ENCODE measurements at regions not wholly inside any gene's neighbourhood (a gene's known extent, or its start where the extent isn't known, plus 50 kb on each side); places are given as distances from the start of the nearest gene placed in this dataset.

GRCh38 chr4:57333684-57334083 lies 223.5 kb upstream of the IGFBP7 start:
- DNase-seq (ENCODE audit: low read depth) = no peak
- TF ChIP-seq, protein P1, sequence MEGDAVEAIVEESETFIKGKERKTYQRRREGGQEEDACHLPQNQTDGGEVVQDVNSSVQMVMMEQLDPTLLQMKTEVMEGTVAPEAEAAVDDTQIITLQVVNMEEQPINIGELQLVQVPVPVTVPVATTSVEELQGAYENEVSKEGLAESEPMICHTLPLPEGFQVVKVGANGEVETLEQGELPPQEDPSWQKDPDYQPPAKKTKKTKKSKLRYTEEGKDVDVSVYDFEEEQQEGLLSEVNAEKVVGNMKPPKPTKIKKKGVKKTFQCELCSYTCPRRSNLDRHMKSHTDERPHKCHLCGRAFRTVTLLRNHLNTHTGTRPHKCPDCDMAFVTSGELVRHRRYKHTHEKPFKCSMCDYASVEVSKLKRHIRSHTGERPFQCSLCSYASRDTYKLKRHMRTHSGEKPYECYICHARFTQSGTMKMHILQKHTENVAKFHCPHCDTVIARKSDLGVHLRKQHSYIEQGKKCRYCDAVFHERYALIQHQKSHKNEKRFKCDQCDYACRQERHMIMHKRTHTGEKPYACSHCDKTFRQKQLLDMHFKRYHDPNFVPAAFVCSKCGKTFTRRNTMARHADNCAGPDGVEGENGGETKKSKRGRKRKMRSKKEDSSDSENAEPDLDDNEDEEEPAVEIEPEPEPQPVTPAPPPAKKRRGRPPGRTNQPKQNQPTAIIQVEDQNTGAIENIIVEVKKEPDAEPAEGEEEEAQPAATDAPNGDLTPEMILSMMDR (conservative IDR thresholded peaks at IDR 0.05; ENCODE audit: low read depth, low read length) = no peak
- H3K4me3 ChIP-seq (ENCODE audit: low read depth, low read length) = no peak overlapping the region

DNA sequence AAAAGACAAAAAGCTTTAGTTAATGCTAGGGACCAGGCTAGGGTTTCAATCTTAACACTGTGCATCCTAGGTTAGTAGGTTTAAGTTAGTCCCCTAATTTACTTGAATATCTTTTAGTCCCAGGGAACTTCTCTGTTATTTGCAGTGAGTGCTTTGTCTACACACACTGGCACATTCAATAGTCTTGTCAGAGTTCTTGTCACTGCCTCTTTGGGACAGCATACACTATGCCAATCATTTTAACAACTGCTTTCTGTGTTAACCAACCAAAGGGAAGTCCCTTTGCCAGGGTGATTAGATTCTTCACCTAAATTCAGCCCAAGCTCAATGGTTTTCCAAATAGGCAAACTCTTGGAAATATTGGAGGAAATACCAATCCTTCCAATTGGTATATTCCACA lies 221.8 kb upstream of the IGFBP7 start:
- no peak for DNase-seq (ENCODE audit: low read depth)
- H3K4me3 ChIP-seq (ENCODE audit: low read depth, low read length) = no peak overlapping the region
- TF ChIP-seq, protein P1 (conservative IDR thresholded peaks at IDR 0.05; ENCODE audit: low read depth, low read length) = no peak

- H3K4me3 ChIP-seq (ENCODE audit: low read depth, low read length) = no peak overlapping the region
- DNase-seq (ENCODE audit: low read depth) = no peak
- TF ChIP-seq, protein P1 (conservative IDR thresholded peaks at IDR 0.05; ENCODE audit: low read depth, low read length) = no peak
These were observed 219.1 kb upstream of the IGFBP7 start for GRCh38 chr4:57329279-57329678.

DNA sequence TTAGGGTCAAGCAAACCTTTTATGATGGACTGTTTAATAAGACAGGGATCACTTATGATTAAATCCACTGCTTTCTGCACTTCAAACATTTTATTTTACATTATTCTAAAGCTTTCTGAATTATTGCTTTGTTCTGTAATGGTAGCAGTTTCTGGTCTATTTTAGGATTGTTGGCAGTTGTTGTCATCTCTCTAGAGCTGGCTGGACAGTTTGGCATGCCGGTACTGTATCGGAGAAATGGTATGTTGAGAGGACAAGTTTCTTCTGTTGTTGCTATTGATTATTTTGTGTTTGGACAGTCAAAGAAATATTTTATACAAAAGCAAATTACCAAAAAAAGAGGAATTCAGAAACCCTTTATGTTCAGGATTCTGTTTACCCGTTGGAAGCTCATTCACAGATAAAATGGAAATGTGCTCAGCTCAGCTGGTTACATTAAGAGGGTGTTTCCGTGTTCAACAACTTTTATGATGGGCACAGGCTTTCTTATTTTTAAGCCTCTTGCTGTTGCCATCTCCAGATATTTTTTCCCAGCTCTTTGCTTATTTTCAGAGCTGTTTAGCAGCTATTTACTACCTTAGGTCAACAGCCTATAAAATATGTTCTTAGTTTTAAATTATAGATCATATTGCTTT lies 214.6 kb upstream of the IGFBP7 start:
- TF ChIP-seq, protein P1 (conservative IDR thresholded peaks at IDR 0.05; ENCODE audit: low read depth, low read length) = no peak
- DNase-seq (ENCODE audit: low read depth) = no peak
- no peak overlapping the region for H3K4me3 ChIP-seq (ENCODE audit: low read depth, low read length)

GRCh38 chr4:57320849-57321248 lies 210.7 kb upstream of the IGFBP7 start:
- H3K4me3 ChIP-seq (ENCODE audit: low read depth, low read length) = no peak overlapping the region
- no peak for DNase-seq (ENCODE audit: low read depth)
- TF ChIP-seq, protein P1 (conservative IDR thresholded peaks at IDR 0.05; ENCODE audit: low read depth, low read length) = no peak

DNA sequence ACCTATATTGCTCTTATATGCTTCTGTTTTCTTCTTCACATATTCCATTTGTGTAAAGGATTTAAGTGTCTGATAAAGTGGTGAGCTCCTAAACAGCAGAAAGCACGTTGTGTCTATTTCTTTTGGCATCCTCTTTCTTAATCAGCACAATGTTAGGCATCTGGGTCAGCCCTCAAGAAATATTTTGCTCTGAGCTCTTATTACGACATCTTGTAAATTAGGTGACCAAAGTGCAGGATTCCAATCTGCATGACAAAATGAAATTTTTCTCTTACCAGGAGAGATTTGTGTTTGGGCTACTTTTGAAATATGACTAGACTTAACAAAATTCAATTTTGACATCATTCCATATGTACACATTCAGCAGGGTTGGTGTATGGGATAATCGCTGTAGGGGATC lies 210.0 kb upstream of the IGFBP7 start:
- H3K4me3 ChIP-seq (ENCODE audit: low read depth, low read length) = no peak overlapping the region
- DNase-seq (ENCODE audit: low read depth) = no peak
- TF ChIP-seq, protein P1 (conservative IDR thresholded peaks at IDR 0.05; ENCODE audit: low read depth, low read length) = no peak

DNA sequence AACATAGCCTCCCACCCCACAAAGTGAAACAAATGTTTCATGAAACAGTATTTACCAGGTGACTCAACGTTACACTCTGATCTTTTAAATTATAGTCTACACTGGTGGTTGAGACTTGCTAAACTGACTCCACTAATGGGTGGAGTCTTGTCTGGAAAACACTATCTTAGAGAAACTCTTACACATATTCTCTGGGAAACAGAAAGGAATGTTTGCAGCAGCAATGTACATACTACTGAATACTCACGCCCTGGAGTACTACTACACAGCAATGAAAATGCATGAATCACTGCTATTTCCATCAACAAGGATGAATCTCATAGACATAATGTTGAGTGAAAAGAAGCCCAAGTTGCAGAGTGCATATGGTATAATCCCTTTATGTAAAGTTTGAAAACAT lies 208.5 kb upstream of the IGFBP7 start:
- no peak for DNase-seq (ENCODE audit: low read depth)
- TF ChIP-seq, protein P1 (conservative IDR thresholded peaks at IDR 0.05; ENCODE audit: low read depth, low read length) = no peak
- H3K4me3 ChIP-seq (ENCODE audit: low read depth, low read length) = no peak overlapping the region
